Colonic mucosa (tissue), 4 donors: ENCODE measurements at regions not wholly inside any gene's neighbourhood (a gene's known extent, or its start where the extent isn't known, plus 50 kb on each side); places are given as distances from the start of the nearest gene placed in this dataset.

Source experiments
- DNase-seq: peaks from one replicate; pipeline ENCODE4 v3.0.0-alpha.2; 2020
- H3K27ac ChIP-seq: fragments of 200-600 bp; one replicate; pipeline ENCODE4 v1.8.0; 2021
- H3K27me3 ChIP-seq: fragments of 200-600 bp; one replicate; pipeline ENCODE4 v1.8.0; 2021
- H3K36me3 ChIP-seq: fragments of 200-600 bp; one replicate; pipeline ENCODE4 v1.8.0; 2021
- H3K4me1 ChIP-seq: fragments of 200-600 bp; one replicate; pipeline ENCODE4 v1.8.0; 2021; ENCODE audit warnings: mild to moderate bottlenecking
- H3K4me3 ChIP-seq: fragments of 200-600 bp; one replicate; pipeline ENCODE4 v1.8.0; 2021
- H3K9ac ChIP-seq, 2 donors: one replicate each; pipeline ENCODE4 v1.7.0; 2013; ENCODE audit warnings: control low read depth in 2 of 2, low read depth in 2 of 2, low read length in 2 of 2
- H3K9me3 ChIP-seq: fragments of 200-600 bp; one replicate; pipeline ENCODE4 v1.8.0; 2021
- intact Hi-C: fragments of 100-400 bp; cut with DNase I; formaldehyde crosslinking; loops from one replicate; pipeline ENCODE4 v1.14.1; 2022
- TF ChIP-seq, protein P1 (sequence below): fragments of 200-600 bp; IDR thresholded peaks from one replicate; pipeline ENCODE4 v1.8.0; 2022; ENCODE audit warnings: antibody characterized with exemption, mild to moderate bottlenecking
- donor health status: healthy.
- donor health status: DM: no; HTN: no; CAD: no.
- donor health status: DM: no; HTN: no; CAD: no.

GRCh38 chr18:26702086-26702485, 153.7 kb upstream of the KCTD1 start:
- DNase-seq = no peak
- TF ChIP-seq, protein P1, sequence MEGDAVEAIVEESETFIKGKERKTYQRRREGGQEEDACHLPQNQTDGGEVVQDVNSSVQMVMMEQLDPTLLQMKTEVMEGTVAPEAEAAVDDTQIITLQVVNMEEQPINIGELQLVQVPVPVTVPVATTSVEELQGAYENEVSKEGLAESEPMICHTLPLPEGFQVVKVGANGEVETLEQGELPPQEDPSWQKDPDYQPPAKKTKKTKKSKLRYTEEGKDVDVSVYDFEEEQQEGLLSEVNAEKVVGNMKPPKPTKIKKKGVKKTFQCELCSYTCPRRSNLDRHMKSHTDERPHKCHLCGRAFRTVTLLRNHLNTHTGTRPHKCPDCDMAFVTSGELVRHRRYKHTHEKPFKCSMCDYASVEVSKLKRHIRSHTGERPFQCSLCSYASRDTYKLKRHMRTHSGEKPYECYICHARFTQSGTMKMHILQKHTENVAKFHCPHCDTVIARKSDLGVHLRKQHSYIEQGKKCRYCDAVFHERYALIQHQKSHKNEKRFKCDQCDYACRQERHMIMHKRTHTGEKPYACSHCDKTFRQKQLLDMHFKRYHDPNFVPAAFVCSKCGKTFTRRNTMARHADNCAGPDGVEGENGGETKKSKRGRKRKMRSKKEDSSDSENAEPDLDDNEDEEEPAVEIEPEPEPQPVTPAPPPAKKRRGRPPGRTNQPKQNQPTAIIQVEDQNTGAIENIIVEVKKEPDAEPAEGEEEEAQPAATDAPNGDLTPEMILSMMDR = no peak
- Histone ChIP-seq H3K4me1 (no peaks in the 10 kb centered on the region), H3K27me3 (no peaks in the 10 kb centered on the region), H3K9ac (no peak overlapping the region), H3K4me3 (no peak overlapping the region), H3K9me3 (no peaks in the 10 kb centered on the region), H3K36me3 (no peaks in the 10 kb centered on the region), H3K27ac (no peak overlapping the region)
- intact Hi-C loops = no loop called here

- no peaks in the 10 kb centered on the region for H3K36me3 ChIP-seq
- no peaks in the 10 kb centered on the region for H3K27me3 ChIP-seq
- no peak for DNase-seq
- TF ChIP-seq, protein P1 = no peak
- no peaks in the 10 kb centered on the region for H3K9me3 ChIP-seq
- no peak overlapping the region for H3K4me3 ChIP-seq
- no peak overlapping the region for H3K27ac ChIP-seq
- H3K4me1 ChIP-seq = no peaks in the 10 kb centered on the region
- no peak overlapping the region for H3K9ac ChIP-seq
- intact Hi-C loops = no loop called here
These were observed 152.4 kb upstream of the KCTD1 start for GRCh38 chr18:26700728-26701127.

DNA sequence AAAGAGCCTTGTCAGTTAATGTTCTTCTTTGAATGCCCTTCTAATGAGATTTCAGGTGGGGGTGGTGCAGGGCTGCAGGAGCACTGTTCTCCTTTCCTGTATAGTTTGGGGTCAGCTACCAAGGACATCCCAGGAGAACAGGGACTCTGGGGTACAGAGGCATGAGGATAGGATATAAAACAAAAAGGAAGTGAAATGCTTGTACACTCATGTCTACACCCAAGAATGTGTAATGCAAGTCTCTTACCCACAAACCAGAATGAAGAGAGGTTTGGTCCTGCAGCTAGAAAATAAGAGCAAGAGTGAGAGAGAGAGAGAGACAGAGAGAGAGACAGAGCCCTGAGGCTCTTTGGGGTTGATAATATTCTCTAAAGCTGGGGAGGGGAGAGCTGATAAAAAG, 151.8 kb upstream of the KCTD1 start:
- no peak overlapping the region for H3K4me3 ChIP-seq
- H3K27me3 ChIP-seq = no peaks in the 10 kb centered on the region
- no peaks in the 10 kb centered on the region for H3K4me1 ChIP-seq
- no peaks in the 10 kb centered on the region for H3K9me3 ChIP-seq
- no peak overlapping the region for H3K9ac ChIP-seq
- no peak for DNase-seq
- TF ChIP-seq, protein P1 = no peak
- no peaks in the 10 kb centered on the region for H3K36me3 ChIP-seq
- intact Hi-C loops = no loop called here
- no peak overlapping the region for H3K27ac ChIP-seq

GRCh38 chr18:26697186-26697884, 149.0 kb upstream of the KCTD1 start:
- H3K4me3 ChIP-seq = no peak overlapping the region
- H3K27ac ChIP-seq = no peak overlapping the region
- no peaks in the 10 kb centered on the region for H3K27me3 ChIP-seq
- H3K4me1 ChIP-seq = no peaks in the 10 kb centered on the region
- DNase-seq = no peak
- no peaks in the 10 kb centered on the region for H3K36me3 ChIP-seq
- no peak overlapping the region for H3K9ac ChIP-seq
- TF ChIP-seq, protein P1 = no peak
- intact Hi-C loops = no loop called here
- H3K9me3 ChIP-seq = no peaks in the 10 kb centered on the region

- no peak overlapping the region for H3K9ac ChIP-seq
- H3K9me3 ChIP-seq = no peaks in the 10 kb centered on the region
- no peak for DNase-seq
- H3K27me3 ChIP-seq = no peaks in the 10 kb centered on the region
- intact Hi-C loops = no loop called here
- H3K4me3 ChIP-seq = no peak overlapping the region
- no peak overlapping the region for H3K27ac ChIP-seq
- H3K4me1 ChIP-seq = no peaks in the 10 kb centered on the region
- H3K36me3 ChIP-seq = no peaks in the 10 kb centered on the region
- TF ChIP-seq, protein P1 = no peak
These were observed 148.4 kb upstream of the KCTD1 start for GRCh38 chr18:26696786-26697185.
